Psoas muscle (tissue), 7 donors: ENCODE measurements at regions not wholly inside any gene's neighbourhood (a gene's known extent, or its start where the extent isn't known, plus 50 kb on each side); places are given as distances from the start of the nearest gene placed in this dataset.

Experiments
- ATAC-seq, 4 donors: fragments of 200-7000 bp; cut with Tn5 transposase; one replicate each; pipeline ENCODE4 v1.9.1; 2020; ENCODE audit warnings: moderate library complexity in 3 of 4, mild to moderate bottlenecking in 2 of 4
- DNase-seq, 2 donors: peaks; one replicate each; pipeline ENCODE4 v3.0.0-alpha.2; 2020
- H3K27ac ChIP-seq: fragments of 200-600 bp; one replicate; pipeline ENCODE4 v1.8.0; 2022
- H3K27me3 ChIP-seq, 3 donors: fragments of 200-600 bp in 1 of 3; one replicate each; pipeline versions ENCODE4 v1.6.1 to v1.8.0; 2013 to 2022; ENCODE audit warnings: low read length in 2 of 3, mild to moderate bottlenecking in 2 of 3, moderate library complexity in 1 of 3; ENCODE audit not compliant: insufficient read depth in 3 of 3
- H3K36me3 ChIP-seq, 2 donors: fragments of 200-600 bp in 1 of 2; one replicate each; pipeline versions ENCODE4 v1.6.1 to v1.8.0; 2013 to 2022; ENCODE audit warnings: low read depth in 1 of 2, mild to moderate bottlenecking in 1 of 2, moderate library complexity in 1 of 2; ENCODE audit not compliant: insufficient read depth in 1 of 2
- H3K4me1 ChIP-seq: fragments of 200-600 bp; one replicate; pipeline ENCODE4 v1.8.0; 2022
- H3K4me3 ChIP-seq: fragments of 200-600 bp; one replicate; pipeline ENCODE4 v1.8.0; 2022; ENCODE audit warnings: mild to moderate bottlenecking
- H3K9me3 ChIP-seq: fragments of 200-600 bp; one replicate; pipeline ENCODE4 v1.8.0; 2022
- WGBS, 3 donors: extraction: QIAGEN DNeasy Blood & Tissue Kit; methylation state at CpG; one replicate each; pipeline versions ENCODE4 v1.1.6 to v1.1.7; 2013; 5-methylcytosine and 5-hydroxymethylcytosine counted together
- intact Hi-C, 2 donors: fragments of 100-400 bp; cut with DNase I; formaldehyde crosslinking; loops; one replicate each; pipeline versions ENCODE4 v1.11.0 to v1.14.2; 2022
- TF ChIP-seq, protein P1 (sequence below): fragments of 200-600 bp; IDR thresholded peaks from one replicate; pipeline ENCODE4 v1.8.0; 2022; ENCODE audit warnings: antibody characterized with exemption
- donor health status: healthy with polysubstance abuse.
- donor health status: DM: no; HTN: no; CAD: no; lungs with moderate emphysema.
- donor health status: Bipolar disorder and iron deficiency.
- donor health status: healthy.
- donor health status: DM: yes; HTN: yes; CAD: no.
- donor health status: DM: no; HTN: no; CAD: no.
- donor health status: DM: yes; HTN: yes; CAD: no.

DNA sequence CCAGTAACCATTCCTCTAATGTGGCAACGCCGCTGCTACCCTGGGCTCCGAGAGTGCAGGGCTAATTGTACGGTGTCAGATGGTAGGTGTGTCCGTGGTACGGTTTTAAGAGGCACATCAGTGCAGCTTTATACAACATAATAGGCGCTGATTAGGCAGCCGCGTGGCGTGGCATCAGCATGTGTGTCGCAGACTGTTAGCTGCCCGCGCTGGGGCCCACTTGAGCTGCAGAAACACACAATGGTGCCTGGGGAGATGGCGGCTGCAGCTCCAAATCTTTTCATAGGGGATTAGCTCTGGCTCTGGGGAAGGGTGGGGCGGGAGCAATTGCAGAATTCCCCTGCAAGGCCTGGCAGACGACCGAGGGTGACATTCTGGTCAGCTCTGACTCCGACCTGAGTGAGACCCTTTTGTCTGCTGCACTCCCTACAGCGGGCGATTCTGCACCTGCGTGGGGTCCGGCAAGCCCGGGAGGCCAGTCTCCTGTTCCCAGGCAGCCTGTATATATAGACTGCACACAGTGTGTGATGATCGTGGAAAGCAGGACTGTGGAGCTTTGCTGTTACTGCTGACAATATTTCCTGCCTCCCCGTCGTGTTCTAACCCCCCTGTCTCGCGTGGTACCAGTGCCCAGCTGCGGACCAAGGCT, 722.7 kb upstream of the CELF2 start:
- no peak for DNase-seq
- Histone ChIP-seq H3K27ac (no peak overlapping the region), H3K4me1 (no peaks in the 10 kb centered on the region), H3K4me3 (no peak overlapping the region), H3K36me3 (no peaks in the 10 kb centered on the region), H3K9me3 (no peaks in the 10 kb centered on the region), H3K27me3 (peaks cover 0 to 3% (median 0%) of the 10 kb centered on the region in 3 donors)
- intact Hi-C loops = no loop called here
- ATAC-seq = no peak
- TF ChIP-seq, protein P1, sequence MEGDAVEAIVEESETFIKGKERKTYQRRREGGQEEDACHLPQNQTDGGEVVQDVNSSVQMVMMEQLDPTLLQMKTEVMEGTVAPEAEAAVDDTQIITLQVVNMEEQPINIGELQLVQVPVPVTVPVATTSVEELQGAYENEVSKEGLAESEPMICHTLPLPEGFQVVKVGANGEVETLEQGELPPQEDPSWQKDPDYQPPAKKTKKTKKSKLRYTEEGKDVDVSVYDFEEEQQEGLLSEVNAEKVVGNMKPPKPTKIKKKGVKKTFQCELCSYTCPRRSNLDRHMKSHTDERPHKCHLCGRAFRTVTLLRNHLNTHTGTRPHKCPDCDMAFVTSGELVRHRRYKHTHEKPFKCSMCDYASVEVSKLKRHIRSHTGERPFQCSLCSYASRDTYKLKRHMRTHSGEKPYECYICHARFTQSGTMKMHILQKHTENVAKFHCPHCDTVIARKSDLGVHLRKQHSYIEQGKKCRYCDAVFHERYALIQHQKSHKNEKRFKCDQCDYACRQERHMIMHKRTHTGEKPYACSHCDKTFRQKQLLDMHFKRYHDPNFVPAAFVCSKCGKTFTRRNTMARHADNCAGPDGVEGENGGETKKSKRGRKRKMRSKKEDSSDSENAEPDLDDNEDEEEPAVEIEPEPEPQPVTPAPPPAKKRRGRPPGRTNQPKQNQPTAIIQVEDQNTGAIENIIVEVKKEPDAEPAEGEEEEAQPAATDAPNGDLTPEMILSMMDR = no peak
- WGBS, 3 donors = 60 to 65% (median 63%) methylated on average over 29 of the region's 29 CpGs

DNA sequence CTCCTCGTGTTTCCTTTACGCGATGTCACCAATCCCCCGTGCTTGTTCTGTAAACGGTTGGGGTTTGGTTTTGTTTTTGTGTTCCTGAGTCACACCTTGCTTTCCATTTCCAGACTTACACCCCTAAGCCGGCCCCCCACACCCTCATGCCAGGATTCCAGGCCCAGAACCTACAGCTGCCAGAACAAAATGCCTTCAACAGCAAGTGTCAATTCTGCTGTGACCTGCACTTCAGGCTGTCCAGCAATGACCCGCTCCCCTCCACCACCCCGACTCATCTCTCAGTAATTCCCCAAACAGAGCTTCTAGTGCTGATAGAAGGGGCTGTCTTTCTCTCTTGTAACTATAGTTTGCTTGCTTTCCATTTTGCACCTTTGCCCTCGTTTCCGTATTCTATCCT, 722.1 kb upstream of the CELF2 start:
- Histone ChIP-seq H3K27me3 (peaks cover 0 to 3% (median 0%) of the 10 kb centered on the region in 3 donors), H3K4me1 (no peaks in the 10 kb centered on the region), H3K36me3 (no peaks in the 10 kb centered on the region), H3K27ac (no peak overlapping the region), H3K9me3 (no peaks in the 10 kb centered on the region), H3K4me3 (no peak overlapping the region)
- no peak for DNase-seq
- no peak for ATAC-seq
- intact Hi-C loops = no loop called here
- TF ChIP-seq, protein P1 = no peak
- WGBS, 3 donors = 51 to 53% (median 51%) methylated on average over 10 of the region's 10 CpGs

DNA sequence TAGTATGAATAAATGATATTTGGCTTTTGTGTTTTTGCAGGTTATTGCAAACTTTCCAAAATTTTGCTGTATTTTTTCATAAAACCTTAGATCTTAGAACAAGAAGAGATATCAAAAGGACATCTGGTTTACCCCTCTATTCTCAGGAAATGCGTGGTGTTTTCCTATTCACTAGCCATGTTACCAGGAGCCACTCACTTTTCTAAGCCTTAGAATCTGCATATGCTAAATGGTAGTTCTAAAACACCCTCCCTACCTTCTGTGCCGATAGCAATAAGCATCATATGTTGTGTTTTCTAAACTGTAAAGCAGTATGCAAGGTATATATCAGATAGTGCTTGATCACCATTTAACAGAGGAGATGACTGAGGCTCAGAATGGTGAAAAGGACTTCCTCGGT, 715.0 kb upstream of the CELF2 start:
- DNase-seq = no peak
- WGBS, 3 donors = 77 to 80% (median 80%) methylated on average over 3 of the region's 3 CpGs

DNA sequence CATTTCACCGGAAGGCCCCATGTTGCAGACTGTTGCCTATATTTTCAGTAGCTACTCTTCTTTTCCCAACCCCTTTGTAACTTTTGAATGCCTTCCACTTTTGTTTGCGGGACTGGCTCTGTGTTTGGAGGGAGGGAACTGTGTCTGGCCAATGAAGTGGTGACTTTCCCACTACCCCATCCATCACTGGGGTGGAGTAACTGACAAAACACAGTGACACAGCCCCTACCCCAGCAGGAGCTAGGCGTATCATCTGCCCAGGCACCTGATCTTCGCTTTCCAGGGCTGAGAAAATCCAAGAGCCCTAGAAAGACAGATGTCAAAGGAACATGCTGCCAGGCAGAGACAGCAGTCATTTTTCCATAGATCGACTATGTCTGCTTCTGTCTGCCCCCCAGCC, 710.6 kb upstream of the CELF2 start:
- H3K36me3 ChIP-seq = no peaks in the 10 kb centered on the region
- no peaks in the 10 kb centered on the region for H3K27me3 ChIP-seq
- DNase-seq (no peak), ATAC-seq (no peak)
- no peak overlapping the region for H3K4me3 ChIP-seq
- H3K27ac ChIP-seq = no peak overlapping the region
- 85 to 91% (median 86%) methylated on average over 5 of the region's 5 CpGs for WGBS, 3 donors
- TF ChIP-seq, protein P1 = no peak
- no peaks in the 10 kb centered on the region for H3K9me3 ChIP-seq
- no peaks in the 10 kb centered on the region for H3K4me1 ChIP-seq
- intact Hi-C loops = no loop called here

More for the DNA sequence above, 715.0 kb upstream of the CELF2 start:
- H3K27ac ChIP-seq = no peak overlapping the region
- no peaks in the 10 kb centered on the region for H3K27me3 ChIP-seq
- TF ChIP-seq, protein P1 = no peak
- H3K9me3 ChIP-seq = no peaks in the 10 kb centered on the region
- H3K4me1 ChIP-seq = no peaks in the 10 kb centered on the region
- no peak for ATAC-seq
- H3K36me3 ChIP-seq = no peaks in the 10 kb centered on the region
- H3K4me3 ChIP-seq = no peak overlapping the region
- intact Hi-C loops = no loop called here

DNA sequence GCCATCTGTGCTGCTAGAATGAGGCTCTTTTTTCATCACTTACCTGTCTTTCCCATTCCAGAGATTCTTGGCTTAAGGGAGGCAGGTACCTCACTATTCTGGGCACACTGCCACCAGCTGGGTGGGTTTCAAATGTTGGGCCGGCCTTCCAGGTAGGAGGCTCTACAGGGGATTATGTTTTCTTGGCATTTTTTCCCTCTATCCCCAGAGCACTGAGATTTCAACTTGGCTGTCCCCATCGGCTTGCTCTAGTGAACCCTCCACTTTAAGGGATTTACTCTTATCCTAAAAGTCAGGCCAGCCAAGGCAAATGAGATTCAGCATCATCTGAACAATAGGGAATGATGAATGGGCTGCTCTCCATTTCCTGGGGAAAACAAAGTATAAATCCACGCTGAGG, 710.1 kb upstream of the CELF2 start:
- Histone ChIP-seq H3K27ac (no peak overlapping the region), H3K9me3 (no peaks in the 10 kb centered on the region), H3K4me1 (no peaks in the 10 kb centered on the region), H3K27me3 (no peaks in the 10 kb centered on the region), H3K36me3 (no peaks in the 10 kb centered on the region), H3K4me3 (no peak overlapping the region)
- intact Hi-C loops = no loop called here
- 57 to 64% (median 63%) methylated on average over 3 of the region's 3 CpGs for whole genome bisulfite sequencing, 3 donors
- ATAC-seq = no peak
- no peak for DNase-seq
- TF ChIP-seq, protein P1 = no peak
